WTC11 (cell line): ENCODE measurements at regions not wholly inside any gene's neighbourhood (a gene's known extent, or its start where the extent isn't known, plus 50 kb on each side); places are given as distances from the start of the nearest gene placed in this dataset.

Experiments used
- CBFB ChIP-seq: sonication (generic); formaldehyde crosslinking; IDR thresholded peaks from 2 replicates; pipeline ENCODE4 v1.8.1; 2022; ENCODE audit warnings: mild to moderate bottlenecking, low read depth, missing genetic modification reagents
- TF ChIP-seq, protein P1 (sequence below): fragments of 200-600 bp; IDR thresholded peaks from 2 replicates; pipeline ENCODE4 v1.8.0; 2022; ENCODE audit warnings: antibody characterized with exemption
- TF ChIP-seq, protein P2 (sequence below): sonication (generic); formaldehyde crosslinking; IDR thresholded peaks from 2 replicates; pipeline ENCODE4 v1.8.0; 2022; ENCODE audit warnings: mild to moderate bottlenecking, missing genetic modification reagents

- TF ChIP-seq, protein P1, sequence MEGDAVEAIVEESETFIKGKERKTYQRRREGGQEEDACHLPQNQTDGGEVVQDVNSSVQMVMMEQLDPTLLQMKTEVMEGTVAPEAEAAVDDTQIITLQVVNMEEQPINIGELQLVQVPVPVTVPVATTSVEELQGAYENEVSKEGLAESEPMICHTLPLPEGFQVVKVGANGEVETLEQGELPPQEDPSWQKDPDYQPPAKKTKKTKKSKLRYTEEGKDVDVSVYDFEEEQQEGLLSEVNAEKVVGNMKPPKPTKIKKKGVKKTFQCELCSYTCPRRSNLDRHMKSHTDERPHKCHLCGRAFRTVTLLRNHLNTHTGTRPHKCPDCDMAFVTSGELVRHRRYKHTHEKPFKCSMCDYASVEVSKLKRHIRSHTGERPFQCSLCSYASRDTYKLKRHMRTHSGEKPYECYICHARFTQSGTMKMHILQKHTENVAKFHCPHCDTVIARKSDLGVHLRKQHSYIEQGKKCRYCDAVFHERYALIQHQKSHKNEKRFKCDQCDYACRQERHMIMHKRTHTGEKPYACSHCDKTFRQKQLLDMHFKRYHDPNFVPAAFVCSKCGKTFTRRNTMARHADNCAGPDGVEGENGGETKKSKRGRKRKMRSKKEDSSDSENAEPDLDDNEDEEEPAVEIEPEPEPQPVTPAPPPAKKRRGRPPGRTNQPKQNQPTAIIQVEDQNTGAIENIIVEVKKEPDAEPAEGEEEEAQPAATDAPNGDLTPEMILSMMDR = no peak
- TF ChIP-seq, protein P2, sequence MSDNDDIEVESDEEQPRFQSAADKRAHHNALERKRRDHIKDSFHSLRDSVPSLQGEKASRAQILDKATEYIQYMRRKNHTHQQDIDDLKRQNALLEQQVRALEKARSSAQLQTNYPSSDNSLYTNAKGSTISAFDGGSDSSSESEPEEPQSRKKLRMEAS (CRISPR knock-in tag) = no peak
- TF ChIP-seq CBFB (CRISPR knock-in tag) = no peak
These were observed 1141.1 kb upstream of the ACO1 start for GRCh38 chr9:31243386-31243785.
